ENCODE measurements at regions not wholly inside any gene's neighbourhood (a gene's known extent, or its start where the extent isn't known, plus 50 kb on each side); places are given as distances from the start of the nearest gene placed in this dataset.

- DNase-seq (ENCODE audit: low spot score) = no peak
Observed at GRCh38 chr16:86747761-86748160, 169.4 kb downstream of the FOXL1 start.

- DNase-seq (ENCODE audit: low spot score) = no peak
Observed at GRCh38 chr16:86748652-86749051, 170.3 kb downstream of the FOXL1 start.

GRCh38 chr16:86751076-86752030 is 173.0 kb downstream of the FOXL1 start:
- no peak for DNase-seq (ENCODE audit: low spot score)

GRCh38 chr16:86752582-86753175 is 174.3 kb downstream of the FOXL1 start:
- no peak for DNase-seq (ENCODE audit: low spot score)

- no peak for DNase-seq (ENCODE audit: low spot score)
Observed at GRCh38 chr16:86753399-86753798, 175.1 kb downstream of the FOXL1 start.

GRCh38 chr16:86755571-86756006 is 177.2 kb downstream of the FOXL1 start:
- no peak for DNase-seq (ENCODE audit: low spot score)

GRCh38 chr16:86756882-86757703 is 178.7 kb downstream of the FOXL1 start:
- no peak for DNase-seq (ENCODE audit: low spot score)

- no peak for DNase-seq (ENCODE audit: low spot score)
Observed at GRCh38 chr16:86757704-86758040, 179.3 kb downstream of the FOXL1 start.

- DNase-seq (ENCODE audit: low spot score) = no peak
Observed at GRCh38 chr16:86758932-86759331, 180.6 kb downstream of the FOXL1 start.

- no peak for DNase-seq (ENCODE audit: low spot score)
Observed at GRCh38 chr16:86761111-86762031, 183.0 kb downstream of the FOXL1 start.

- no peak for DNase-seq (ENCODE audit: low spot score)
Observed at GRCh38 chr16:86762095-86762494, 183.7 kb downstream of the FOXL1 start.

- no peak for DNase-seq (ENCODE audit: low spot score)
Observed at GRCh38 chr16:86763819-86764218, 185.5 kb downstream of the FOXL1 start.

GRCh38 chr16:86764551-86764950 is 186.2 kb downstream of the FOXL1 start:
- DNase-seq (ENCODE audit: low spot score) = no peak

GRCh38 chr16:86765389-86766026 is 187.2 kb downstream of the FOXL1 start:
- DNase-seq (ENCODE audit: low spot score) = no peak

GRCh38 chr16:86766700-86767099 is 188.4 kb downstream of the FOXL1 start:
- DNase-seq (ENCODE audit: low spot score) = no peak

- DNase-seq (ENCODE audit: low spot score) = no peak
Observed at GRCh38 chr16:86768228-86768791, 190.0 kb downstream of the FOXL1 start.

- no peak for DNase-seq (ENCODE audit: low spot score)
Observed at GRCh38 chr16:86768999-86769398, 190.7 kb downstream of the FOXL1 start.

GRCh38 chr16:86771506-86772460 is 193.4 kb downstream of the FOXL1 start:
- DNase-seq (ENCODE audit: low spot score) = no peak

GRCh38 chr16:86772671-86773353 is 194.5 kb downstream of the FOXL1 start:
- no peak for DNase-seq (ENCODE audit: low spot score)

Data from Ammon's horn (tissue), 1 donor.